GM21367 (cell line): ENCODE measurements at regions not wholly inside any gene's neighbourhood (a gene's known extent, or its start where the extent isn't known, plus 50 kb on each side); places are given as distances from the start of the nearest gene placed in this dataset.
"Not testable (repeated sequence)": the region's sequence is repeated elsewhere in the genome, so short reads cannot be mapped to it uniquely, and the experiment has no call there.

Experiments used
- ATAC-seq: cut with Tn5 transposase; IDR thresholded peaks from one replicate; pipeline ENCODE4 v1.9.1; 2021; ENCODE audit not compliant: unreplicated experiment

DNA sequence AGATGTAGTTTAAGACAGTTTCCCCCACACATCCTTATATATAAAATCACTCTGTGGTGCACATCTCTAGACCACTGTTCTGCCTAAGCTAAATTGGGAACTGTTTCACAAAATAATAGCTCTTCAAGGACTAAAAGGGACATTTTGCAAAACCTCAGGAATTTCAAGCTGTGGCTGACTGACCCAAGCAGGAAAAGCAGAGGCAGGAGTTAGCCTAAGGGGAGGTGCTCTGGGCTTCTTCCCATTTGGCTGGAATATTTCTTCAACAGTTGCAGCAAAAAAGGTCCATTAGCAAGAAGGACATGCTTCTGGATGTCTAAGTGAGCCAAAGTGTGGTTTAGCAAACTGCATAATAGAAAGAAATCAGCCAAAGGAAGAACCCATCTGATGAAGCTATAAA is 551.2 kb upstream of the ANKRD30A start:
- ATAC-seq, result no peak

DNA sequence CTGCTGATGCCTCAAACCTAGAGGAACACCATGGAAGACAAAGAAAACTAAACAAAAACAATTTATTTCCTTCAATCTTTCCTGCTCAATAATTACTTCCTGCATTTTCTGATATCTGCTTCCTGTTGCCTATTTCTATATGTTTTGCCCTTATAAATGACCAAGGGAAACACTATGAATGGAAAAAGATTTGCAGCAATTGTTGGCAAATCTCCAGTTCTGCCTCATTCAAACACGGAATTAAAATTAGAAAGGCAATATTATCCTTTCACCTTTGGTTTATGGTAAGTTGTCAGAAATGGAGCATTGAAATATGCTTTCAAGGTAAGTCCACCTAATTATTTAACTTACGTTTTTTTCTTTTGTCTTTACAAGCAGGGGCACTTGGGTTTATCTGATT is 552.2 kb upstream of the ANKRD30A start:
- ATAC-seq, result no peak

DNA sequence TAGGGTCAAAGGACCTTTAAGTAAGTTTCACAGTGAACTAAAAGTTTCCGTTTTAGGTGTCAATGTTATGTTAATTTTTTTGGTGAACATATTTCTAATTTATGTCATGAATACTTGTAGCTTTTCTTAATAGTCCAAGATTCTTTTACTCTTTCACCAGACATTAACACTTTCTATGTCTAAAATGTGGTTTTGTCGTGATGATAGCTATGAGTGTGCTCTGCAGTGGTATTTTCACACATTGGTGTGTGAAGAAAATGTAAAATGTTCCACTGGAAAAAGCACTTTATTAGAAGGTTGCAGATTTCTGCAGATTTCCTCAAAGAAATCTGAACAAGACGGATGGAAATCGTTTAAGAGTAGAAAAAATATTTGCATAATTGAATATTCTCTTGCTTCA is 561.0 kb upstream of the ANKRD30A start:
- ATAC-seq, result no peak

DNA sequence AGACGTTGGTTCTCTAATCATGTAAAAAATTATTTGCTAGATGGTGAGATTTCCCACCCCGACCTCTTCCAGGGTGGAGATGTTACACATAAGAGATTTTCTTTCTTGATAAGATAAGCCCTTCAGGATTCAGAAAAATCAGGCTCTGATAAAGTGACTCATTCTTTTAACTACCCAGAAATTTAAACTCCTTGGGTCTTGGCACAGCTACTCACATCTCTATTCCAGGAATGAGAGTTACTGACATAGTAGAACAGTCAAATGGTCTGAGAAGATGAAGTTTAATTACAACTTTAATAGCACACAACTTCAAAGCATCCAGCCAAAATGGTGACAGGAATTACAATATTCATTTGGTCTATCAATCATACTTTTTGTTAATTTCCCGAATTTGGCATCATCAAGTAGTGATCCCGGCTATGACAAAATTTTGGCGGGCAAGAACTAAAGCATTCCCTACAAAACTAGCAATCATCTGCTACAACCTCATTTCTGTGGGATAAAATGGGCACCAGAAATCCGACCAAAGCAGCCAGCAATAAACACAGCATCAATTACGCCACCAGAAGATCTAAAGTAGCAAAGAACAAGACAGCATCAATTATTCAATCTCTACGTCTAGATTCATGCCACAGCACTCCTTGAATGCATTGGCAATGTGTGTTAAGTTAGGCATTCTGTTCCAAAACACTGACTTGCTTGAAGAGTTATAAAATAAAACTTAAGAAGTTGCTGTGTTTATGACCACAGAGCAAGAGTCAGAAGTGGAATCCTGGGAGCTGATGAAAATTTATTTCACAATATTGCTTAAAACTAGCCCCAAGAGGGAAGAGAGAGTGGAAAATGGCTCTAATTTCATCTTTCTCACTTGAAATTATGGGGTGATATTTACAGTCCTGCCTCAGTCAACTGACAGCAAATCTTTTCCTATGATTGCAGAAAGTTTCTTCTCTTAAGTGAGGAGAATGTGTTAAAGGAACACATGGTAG is 565.7 kb upstream of the ANKRD30A start:
- no peak for ATAC-seq

DNA sequence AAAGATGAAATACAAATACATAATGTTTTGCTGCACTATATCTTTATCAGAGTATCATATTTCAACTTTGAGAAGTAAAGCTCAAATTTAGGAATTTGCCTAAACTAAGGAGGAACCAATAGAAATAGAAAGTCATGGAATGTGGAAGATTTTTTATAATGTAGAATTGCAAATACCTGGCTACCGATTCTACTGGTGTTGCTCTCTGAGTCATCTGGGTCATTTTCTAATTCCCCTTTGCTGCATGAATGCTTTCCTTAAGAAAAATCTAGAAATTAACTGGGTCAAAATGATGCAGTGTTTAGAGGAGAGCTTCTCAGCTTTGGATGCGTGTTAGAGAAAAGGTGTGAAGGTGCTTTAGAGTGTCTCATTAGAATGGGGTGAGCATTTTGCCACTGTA is 568.9 kb upstream of the ANKRD30A start:
- no peak for ATAC-seq

DNA sequence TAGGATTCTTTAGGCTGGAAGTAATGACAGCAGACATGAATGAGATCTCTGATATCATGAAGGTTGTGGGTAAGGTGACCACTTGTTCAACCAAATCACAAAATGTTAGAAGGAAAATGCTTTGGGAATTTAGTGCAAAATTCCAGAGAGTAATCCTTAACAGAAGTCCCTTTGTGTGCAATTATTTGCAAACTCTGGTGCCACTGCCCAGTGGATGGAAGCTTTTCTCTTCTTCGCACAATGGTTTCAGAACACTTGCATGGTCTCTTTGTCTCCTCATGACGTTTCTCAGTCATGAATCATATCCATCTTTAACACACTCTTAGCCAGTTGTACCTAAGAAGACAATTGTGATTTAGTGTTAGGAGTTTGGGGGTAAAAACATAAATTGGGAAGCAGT is 570.4 kb upstream of the ANKRD30A start:
- ATAC-seq, result no peak

DNA sequence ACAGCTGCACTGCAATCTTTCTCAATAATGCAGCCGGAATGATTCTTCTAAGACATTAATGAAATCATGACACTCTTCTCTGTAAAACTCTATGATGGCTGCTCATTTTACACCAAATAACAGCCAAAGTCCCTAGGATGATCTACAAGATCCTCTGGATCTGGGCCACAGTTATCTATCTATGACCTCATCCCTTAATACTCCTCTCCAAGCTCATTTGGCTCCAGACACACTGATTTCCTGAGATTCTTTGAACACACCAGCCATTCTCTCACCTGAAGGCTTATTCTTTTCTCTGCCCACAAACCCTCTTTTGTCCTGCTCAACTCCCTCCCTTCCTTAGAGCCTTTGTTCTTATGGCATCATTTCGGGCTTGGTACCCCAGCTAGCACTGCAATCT is 577.4 kb upstream of the ANKRD30A start:
- ATAC-seq, result no peak

DNA sequence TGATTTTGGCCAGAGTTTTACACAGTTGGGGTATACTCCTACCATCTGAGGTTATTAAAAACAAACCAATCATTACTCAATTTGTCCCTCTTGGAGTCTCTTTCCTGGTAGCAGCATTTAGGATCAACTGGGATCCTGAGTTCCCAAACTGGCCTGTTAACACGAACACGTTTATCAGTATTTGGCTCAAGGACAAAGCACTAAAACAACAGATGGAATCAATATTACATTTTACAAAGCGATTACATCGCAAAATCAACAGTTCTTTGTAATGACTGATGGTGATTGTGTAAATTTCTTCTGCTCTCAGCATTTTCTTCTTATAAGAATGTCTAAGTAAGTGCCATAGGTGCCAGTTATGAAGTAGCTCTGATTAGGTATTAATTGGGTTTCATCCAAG is 582.9 kb upstream of the ANKRD30A start:
- no peak for ATAC-seq

DNA sequence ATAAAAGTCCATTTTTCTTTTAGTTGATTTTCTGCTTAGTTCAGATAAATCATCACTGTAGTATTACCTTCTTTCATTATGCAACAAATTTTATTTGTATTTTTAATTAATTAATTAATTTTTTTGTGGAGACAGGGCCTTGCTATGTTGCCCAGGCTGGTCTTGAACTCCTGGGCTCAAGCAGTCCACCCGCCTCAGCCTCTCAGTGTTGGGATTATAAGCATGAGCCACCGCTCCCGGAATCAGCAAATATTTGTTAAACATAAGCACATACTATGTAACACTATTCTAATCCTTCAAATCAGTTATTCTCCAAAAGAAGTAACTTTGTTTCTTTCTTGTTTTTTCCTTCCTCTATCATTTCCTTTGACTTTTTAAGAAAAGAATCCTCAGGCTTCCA is 584.8 kb upstream of the ANKRD30A start:
- ATAC-seq, result no peak

DNA sequence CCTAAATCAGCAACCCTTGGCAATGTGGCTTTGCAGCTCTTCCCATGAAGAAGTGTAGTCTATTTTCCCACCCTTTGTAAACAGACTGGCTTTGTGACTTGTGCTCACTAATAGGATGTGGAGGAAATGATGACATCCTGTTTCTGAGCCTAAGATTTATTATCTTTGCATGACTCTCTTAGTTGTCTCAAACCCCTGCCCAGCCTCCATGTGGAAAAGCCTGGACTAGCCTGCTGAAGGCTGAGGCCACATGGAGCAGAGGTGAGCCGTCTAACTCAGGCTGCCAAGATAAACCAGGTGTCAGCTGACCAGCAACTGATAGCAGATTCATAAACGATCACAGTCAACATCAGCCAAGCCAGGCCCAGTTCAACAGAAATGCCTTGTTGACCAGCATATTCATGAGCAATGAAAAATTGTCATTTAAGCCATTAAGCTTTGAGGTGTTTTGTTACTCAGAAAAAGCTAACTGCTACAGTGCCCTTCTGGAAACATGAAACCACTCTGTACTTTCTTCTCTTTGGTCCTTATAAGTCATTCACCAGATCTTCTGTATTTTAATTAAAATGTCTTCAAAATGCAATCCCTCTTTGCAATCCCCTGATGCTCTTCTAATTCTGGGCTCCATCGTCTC is 586.3 kb upstream of the ANKRD30A start:
- ATAC-seq, result no peak

DNA sequence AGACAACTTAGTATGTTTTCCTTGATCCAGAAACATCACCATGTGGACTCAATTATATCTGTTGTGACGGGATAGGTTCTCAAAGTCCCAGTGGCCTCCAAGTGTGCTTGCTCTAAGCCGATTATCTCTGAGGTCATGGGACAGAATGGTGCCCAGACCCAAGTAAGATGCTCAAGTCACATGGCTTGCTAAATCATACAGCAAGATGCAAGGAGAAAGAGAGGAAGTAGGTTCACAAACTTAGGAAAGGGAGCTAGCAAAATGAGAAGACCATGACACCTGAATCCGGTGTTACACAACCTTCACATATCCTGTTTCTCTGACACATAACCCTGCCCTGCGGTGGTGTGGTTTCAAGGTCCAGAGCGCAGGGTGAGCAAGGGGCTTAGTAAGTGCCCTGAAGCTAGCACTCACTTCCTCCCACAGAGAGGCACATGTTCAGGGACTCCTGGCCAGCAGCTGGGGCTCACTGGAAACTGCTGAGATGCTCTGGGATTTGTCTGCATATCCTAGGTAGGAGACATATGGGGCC is 590.9 kb upstream of the ANKRD30A start:
- peak; percentile 96 for ATAC-seq

DNA sequence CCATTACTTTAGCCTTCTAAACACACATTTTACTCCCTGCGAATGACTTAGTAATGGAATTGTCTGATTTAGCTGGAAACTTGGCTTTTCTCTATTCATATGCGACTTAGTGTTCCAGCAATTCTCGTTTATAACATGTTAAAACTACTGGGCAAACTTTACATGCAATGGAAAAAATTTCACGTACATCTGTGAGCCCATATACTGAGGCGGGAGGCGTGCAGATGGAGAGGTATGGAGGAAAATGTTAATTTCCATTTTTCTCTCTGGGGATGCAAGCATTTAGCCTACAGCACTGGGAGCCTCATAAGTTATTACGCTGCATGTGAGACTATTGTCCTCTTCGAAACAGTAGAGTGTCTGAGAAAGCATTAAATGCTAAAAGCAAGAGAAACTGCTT is 591.5 kb upstream of the ANKRD30A start:
- ATAC-seq, result no peak

DNA sequence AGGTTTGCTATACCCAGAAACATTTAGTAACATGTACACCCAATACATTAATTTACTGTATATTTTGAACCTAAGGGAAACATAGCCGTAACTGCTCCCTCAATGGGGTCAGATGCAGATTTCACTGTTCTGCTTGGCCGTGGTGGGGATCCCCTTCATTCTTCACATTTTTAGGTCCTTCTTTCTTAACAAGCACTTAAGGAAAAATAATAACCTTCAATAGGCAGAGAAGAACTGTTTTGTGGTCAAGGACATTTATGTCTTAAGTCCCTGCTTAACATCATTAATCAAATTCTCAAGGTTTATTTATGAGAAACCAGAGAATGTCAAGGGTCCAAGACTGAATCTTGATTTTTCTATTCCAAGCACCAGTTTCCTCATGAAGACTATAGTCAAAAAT is 592.1 kb upstream of the ANKRD30A start:
- no peak for ATAC-seq

DNA sequence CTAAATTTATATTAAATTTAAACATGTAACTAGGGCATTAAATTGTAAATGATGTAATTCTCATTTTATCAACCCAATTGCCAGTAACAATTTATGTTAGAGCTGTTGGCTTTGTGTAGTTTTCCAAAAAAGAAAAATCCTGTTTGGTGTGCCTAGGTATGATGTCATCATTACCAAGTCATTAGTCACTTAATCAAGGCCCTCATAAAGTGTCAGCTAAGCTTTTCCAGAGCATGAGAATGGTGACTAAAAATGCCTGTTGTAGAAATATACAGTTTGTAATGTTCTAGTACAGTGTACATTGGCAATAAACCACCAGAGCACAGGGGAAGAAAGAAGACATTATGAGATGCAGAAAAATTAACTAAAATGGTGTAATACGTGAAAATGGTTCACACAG is 593.8 kb upstream of the ANKRD30A start:
- no peak for ATAC-seq

DNA sequence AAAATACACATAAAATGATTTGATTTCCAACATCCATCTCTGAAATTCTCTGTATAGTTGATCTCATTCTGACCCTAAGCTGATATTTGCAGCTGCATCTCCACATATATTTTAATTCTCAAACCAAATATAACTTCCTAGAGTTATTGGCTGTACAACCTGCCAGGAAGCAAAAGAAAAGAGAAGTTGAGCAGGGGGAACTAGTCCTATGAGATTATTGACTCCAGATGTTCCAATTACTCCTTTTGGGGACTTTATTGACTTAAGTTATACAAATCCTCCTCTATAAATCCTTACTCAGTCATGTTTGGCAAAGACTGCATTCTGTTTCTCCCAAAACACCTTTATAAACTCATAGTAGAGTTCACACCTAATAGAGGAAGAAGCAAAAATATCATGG is 599.4 kb upstream of the ANKRD30A start:
- ATAC-seq, result no peak

DNA sequence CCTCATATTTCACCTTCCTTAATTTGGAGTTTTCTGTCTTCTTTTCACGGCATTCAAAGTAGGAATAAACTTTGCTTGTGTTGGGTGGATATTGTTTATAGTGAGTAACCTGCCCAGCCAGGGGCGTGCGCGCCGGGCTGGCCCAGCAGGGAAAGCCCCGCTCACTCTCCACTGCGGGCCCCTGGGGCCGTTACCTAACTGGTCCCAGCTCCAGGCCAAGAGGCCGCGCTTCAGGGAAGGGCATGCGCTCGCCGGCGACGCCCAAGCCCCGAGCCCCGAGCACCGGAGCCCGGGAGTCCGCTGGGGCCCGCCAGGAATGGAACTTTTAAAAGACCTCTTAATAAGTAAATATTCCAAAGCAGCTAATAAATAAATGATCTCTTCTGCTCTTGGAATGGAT is 601.3 kb upstream of the ANKRD30A start:
- ATAC-seq, result not testable (repeated sequence)

DNA sequence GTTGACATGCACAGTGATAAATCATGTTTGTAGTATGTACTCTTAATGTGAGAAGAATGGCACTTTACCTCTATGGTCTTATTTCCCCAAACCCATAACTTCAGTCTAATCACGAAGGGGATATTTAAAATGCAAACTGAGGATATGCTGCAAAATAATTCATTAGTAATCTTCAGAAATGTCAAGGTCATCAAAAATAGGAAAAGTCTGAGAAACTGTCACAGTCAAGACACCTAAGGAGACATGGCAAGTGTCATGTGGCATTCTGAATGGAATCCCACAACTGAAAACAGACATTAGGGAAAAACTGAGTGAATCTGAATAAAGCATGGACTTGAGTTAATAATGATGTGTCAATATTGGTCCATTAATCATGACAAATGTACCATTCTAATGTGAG is 605.5 kb upstream of the ANKRD30A start:
- no peak for ATAC-seq

DNA sequence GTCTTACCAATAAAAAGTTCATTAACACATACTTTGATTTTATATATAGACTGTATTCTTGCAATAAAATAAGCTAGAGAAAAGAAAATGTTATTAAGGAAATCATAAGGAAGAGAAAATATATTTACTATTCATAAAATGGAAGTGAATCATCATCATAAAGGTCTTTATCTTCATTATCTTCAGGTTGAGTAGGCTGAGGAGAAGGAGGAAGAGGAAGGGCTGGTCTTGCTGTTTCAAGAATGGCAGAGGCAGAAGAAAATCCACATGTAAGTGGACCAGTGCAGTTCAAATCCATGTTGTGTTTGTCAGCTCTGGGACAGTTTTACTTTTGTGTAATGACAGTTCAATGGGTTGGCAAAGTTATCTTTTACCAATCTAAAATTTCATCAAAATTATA is 609.1 kb upstream of the ANKRD30A start:
- ATAC-seq, result no peak

DNA sequence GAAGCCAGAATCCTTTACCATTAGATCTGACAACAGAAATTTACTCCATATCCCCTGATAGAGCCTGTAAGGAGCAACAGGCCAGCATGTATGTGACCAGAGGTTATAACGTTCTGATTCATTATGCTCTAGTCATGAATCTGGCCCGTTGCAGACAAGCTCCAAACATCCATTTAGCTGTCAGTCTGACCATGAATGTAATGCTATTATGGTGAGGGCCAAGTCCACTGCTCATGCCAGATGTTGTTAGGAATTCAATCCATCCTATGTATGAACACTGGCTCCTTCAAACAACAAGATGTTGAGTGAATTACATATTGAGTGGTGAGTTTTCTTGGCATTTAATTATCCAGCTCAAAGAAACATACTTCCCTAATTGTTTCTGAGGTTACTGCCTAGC is 610.1 kb upstream of the ANKRD30A start:
- no peak for ATAC-seq

DNA sequence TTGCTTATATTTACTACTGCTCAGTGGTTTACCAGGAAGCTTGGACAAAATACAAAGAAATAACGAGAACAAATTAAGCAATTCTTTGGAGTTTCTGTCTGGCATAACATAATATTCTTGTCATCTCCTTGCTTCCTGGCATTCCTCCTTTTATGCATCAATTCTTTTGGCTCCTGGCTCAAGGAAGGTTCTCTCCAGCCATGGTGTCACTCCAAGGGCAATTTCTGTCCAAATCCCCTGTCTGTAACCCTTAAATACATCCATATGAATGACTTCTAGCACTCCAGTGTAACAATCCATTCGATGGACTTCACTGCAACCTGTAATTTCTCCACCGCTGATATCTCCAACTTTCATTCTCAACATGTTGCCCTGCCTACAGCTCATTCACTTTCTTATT is 617.7 kb upstream of the ANKRD30A start:
- ATAC-seq, result no peak

DNA sequence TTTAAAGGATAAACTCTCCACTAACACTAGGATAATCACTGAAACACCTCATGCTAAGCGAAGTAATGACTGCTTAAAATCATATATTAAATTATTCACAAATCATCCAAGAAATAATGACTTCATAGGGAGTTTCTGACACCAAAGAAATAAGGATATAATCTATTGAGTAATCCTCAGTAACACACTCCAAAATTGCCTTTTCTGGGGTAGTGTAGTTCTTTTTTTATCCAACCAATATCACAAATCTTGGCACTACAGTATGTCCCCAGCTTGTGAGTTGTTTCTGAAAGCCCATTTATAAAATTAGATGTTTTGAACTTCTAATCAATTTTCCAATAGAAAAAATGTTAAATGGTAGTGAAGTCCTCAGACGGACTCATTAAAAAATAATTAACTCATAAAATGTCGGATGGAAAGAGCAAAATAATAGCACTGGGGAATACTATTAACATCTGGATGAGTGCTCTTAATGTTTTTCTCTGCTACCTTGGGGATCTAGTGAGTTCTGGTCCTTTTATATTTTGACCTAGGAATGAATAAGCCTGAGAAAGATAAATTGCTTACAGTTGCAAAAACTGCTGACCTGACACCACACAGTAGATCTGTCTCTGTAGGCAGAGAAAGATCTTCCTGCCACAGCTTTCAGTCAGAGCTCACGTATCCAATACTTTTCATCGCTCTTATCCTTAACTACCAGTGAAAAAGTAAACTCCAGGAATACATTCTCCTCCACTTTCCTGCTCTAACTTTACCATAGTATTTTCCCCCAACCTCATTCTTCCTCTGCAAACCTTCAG is 618.5 kb upstream of the ANKRD30A start:
- no peak for ATAC-seq
